ENCODE measurements at regions not wholly inside any gene's neighbourhood (a gene's known extent, or its start where the extent isn't known, plus 50 kb on each side); places are given as distances from the start of the nearest gene placed in this dataset.

DNA sequence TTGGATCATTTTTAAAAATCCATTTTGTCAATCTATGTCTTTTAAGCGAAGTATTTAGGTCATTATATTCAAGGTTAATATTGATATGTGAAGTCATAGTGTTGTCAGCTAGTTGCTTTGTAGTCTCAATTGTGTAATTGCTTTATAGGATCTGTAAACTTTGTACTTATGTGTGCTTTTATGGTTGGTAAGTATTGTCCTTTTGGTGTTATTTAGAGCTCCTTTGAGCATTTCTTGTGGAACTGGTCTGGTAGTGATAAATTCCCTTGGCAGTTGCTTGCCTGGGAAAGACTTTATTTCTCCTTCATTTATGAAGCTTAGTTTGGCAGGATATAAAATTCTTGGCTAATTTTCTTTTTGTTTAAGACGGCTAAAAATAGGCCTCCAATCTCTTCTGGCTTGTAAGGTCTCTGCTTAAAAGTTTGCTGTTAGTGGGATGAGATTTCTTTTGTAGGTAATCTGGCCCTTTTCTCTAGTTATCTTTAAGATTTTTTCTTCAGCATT, 368.8 kb downstream of the SPRY2 start:
- no peak for TF ChIP-seq POLR2AphosphoS5 (IDR thresholded peaks at IDR 0.05)
- TF ChIP-seq, protein P1, sequence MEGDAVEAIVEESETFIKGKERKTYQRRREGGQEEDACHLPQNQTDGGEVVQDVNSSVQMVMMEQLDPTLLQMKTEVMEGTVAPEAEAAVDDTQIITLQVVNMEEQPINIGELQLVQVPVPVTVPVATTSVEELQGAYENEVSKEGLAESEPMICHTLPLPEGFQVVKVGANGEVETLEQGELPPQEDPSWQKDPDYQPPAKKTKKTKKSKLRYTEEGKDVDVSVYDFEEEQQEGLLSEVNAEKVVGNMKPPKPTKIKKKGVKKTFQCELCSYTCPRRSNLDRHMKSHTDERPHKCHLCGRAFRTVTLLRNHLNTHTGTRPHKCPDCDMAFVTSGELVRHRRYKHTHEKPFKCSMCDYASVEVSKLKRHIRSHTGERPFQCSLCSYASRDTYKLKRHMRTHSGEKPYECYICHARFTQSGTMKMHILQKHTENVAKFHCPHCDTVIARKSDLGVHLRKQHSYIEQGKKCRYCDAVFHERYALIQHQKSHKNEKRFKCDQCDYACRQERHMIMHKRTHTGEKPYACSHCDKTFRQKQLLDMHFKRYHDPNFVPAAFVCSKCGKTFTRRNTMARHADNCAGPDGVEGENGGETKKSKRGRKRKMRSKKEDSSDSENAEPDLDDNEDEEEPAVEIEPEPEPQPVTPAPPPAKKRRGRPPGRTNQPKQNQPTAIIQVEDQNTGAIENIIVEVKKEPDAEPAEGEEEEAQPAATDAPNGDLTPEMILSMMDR (IDR thresholded peaks at IDR 0.05), result no peak
- no peak for TF ChIP-seq POLR2A (IDR thresholded peaks at IDR 0.05; ENCODE audit: low read depth)
- no peak for TF ChIP-seq EP300 (IDR thresholded peaks at IDR 0.05)

Data from esophagus muscularis mucosa (tissue), 4 donors.